RWPE2 (cell line): ENCODE measurements at regions not wholly inside any gene's neighbourhood (a gene's known extent, or its start where the extent isn't known, plus 50 kb on each side); places are given as distances from the start of the nearest gene placed in this dataset.

Experiments used
- ATAC-seq: fragments of 200-7000 bp; cut with Tn5 transposase; 3 replicates; pipeline ENCODE4 v1.9.1; 2021; ENCODE audit warnings: low read depth
- DNase-seq: peaks from one replicate; pipeline ENCODE4 v3.0.0-alpha.2; 2020; ENCODE audit warnings: low spot score
- H3K27ac ChIP-seq: fragments of 450-650 bp; 2 replicates; pipeline ENCODE4 v1.5.1; 2017; ENCODE audit warnings: mild to moderate bottlenecking; ENCODE audit not compliant: poor library complexity, severe bottlenecking
- H3K27me3 ChIP-seq: fragments of 250-450 bp; sonication (Bioruptor Pico); 2 replicates; pipeline ENCODE4 v1.5.1; 2021; ENCODE audit warnings: mild to moderate bottlenecking, moderate library complexity; ENCODE audit not compliant: insufficient read depth, poor library complexity, severe bottlenecking
- H3K36me3 ChIP-seq: fragments of 250-450 bp; sonication (Bioruptor Pico); 2 replicates; pipeline ENCODE4 v1.5.1; 2020; ENCODE audit warnings: low read depth, mild to moderate bottlenecking, moderate library complexity
- H3K4me1 ChIP-seq: fragments of 250-450 bp; sonication (Bioruptor Pico); 2 replicates; pipeline ENCODE4 v1.5.1; 2021; ENCODE audit warnings: mild to moderate bottlenecking, moderate library complexity; ENCODE audit not compliant: insufficient read depth, poor library complexity, severe bottlenecking
- H3K4me3 ChIP-seq: fragments of 250-450 bp; sonication (Bioruptor Pico); 2 replicates; pipeline ENCODE4 v1.5.1; 2021; ENCODE audit warnings: mild to moderate bottlenecking, moderate library complexity; ENCODE audit not compliant: severe bottlenecking
- H3K9me3 ChIP-seq: fragments of 250-450 bp; sonication (Bioruptor Pico); 2 replicates; pipeline ENCODE4 v1.5.1; 2021; ENCODE audit warnings: mild to moderate bottlenecking, moderate library complexity; ENCODE audit not compliant: severe bottlenecking
- CTCF ChIP-seq: fragments of 450-650 bp; IDR thresholded peaks from one replicate; pipeline ENCODE4 v1.5.1; 2017; ENCODE audit warnings: mild to moderate bottlenecking, moderate library complexity; ENCODE audit not compliant: poor library complexity, severe bottlenecking

DNA sequence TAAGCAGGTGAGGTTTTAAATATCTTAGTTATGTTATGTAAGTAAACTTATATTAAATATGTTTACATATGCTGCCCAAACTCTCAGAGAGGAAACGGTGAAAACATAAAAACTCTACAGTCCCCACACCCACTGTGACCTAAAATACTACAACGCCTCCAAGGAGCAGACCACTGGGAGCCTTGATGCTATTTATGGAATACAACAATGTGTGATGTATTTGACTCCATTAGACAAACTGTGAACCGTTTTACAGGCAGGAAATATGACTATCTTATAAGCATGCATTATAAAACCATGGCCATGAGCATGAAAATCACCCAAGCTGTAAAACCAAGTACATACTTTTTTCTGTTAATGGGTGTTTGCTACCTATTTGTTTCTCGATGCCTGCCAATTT is 379.5 kb upstream of the TBL1XR1 start:
- ATAC-seq: no peak
- no peaks in the 10 kb centered on the region for H3K4me1 ChIP-seq
- no peak overlapping the region for H3K27ac ChIP-seq
- H3K36me3 ChIP-seq: no peaks in the 10 kb centered on the region
- H3K9me3 ChIP-seq: no peaks in the 10 kb centered on the region
- no peak overlapping the region for H3K4me3 ChIP-seq
- no peaks in the 10 kb centered on the region for H3K27me3 ChIP-seq
- no peak for TF ChIP-seq CTCF
- no peak for DNase-seq

GRCh38 chr3:177578488-177578887 is 381.2 kb upstream of the TBL1XR1 start:
- H3K27ac ChIP-seq: no peak overlapping the region
- no peaks in the 10 kb centered on the region for H3K36me3 ChIP-seq
- no peak overlapping the region for H3K4me3 ChIP-seq
- H3K4me1 ChIP-seq: no peaks in the 10 kb centered on the region
- H3K9me3 ChIP-seq: no peaks in the 10 kb centered on the region
- DNase-seq (no peak), ATAC-seq (no peak)
- no peaks in the 10 kb centered on the region for H3K27me3 ChIP-seq
- TF ChIP-seq CTCF: no peak

DNA sequence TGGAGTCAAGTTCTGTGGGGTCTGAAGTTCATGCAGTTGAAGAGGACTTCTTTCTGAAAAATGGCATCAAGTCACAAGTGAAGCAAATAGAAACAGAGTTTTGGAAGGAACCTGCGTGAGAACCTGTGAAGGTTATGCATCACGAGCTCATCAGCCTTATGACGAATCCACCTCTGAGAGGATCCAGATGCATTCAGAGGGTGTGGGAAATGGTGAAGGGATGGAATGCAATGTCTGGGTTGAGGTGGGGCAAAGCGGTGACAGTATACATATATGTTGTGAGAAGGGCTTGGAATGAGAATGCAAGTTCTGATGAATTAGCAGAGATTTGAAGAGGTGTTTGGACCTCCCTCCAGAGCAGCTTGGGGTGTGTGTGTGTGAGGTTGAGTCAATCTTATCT is 382.1 kb upstream of the TBL1XR1 start:
- ATAC-seq (peak; percentile 67; the same call in 2 of the 3 replicates), DNase-seq (no peak)
- Histone ChIP-seq H3K4me1 (no peaks in the 10 kb centered on the region), H3K4me3 (no peak overlapping the region), H3K27me3 (no peaks in the 10 kb centered on the region), H3K36me3 (no peaks in the 10 kb centered on the region), H3K9me3 (no peaks in the 10 kb centered on the region), H3K27ac (no peak overlapping the region)
- TF ChIP-seq CTCF: no peak

GRCh38 chr3:177580437-177580836 is 383.2 kb upstream of the TBL1XR1 start:
- no peak for ATAC-seq
- H3K27me3 ChIP-seq: no peaks in the 10 kb centered on the region
- TF ChIP-seq CTCF: no peak
- no peak overlapping the region for H3K27ac ChIP-seq
- no peak for DNase-seq
- no peaks in the 10 kb centered on the region for H3K4me1 ChIP-seq
- H3K9me3 ChIP-seq: no peaks in the 10 kb centered on the region
- H3K36me3 ChIP-seq: no peaks in the 10 kb centered on the region
- H3K4me3 ChIP-seq: no peak overlapping the region

DNA sequence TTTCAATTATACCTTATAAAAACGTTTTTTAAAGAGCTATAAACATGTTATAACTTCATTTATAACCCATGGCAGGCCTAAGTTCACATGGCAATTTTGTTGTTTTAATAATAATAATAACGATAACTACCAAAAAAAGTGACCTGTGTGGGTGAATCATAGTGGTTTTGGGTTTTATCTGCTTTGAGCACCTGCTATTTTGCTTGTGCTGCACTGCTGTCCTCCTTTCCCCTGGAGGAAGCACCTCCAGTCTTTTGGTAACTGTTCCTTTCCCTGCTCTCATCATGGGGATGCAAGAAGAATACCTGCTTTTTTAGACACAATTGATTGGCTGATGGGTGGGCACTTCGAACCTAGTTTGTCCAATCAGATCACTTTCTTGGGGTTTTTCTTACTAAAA is 388.0 kb upstream of the TBL1XR1 start:
- no peak for TF ChIP-seq CTCF
- Histone ChIP-seq H3K4me3 (no peak overlapping the region), H3K27ac (no peak overlapping the region), H3K36me3 (no peaks in the 10 kb centered on the region), H3K9me3 (no peaks in the 10 kb centered on the region), H3K27me3 (no peaks in the 10 kb centered on the region), H3K4me1 (peaks cover 12% of the 10 kb centered on the region)
- DNase-seq: no peak
- ATAC-seq: no peak
